ENCODE measurements at regions not wholly inside any gene's neighbourhood (a gene's known extent, or its start where the extent isn't known, plus 50 kb on each side); places are given as distances from the start of the nearest gene placed in this dataset.
"Not testable (repeated sequence)": the region's sequence is repeated elsewhere in the genome, so short reads cannot be mapped to it uniquely, and the experiment has no call there.

DNA sequence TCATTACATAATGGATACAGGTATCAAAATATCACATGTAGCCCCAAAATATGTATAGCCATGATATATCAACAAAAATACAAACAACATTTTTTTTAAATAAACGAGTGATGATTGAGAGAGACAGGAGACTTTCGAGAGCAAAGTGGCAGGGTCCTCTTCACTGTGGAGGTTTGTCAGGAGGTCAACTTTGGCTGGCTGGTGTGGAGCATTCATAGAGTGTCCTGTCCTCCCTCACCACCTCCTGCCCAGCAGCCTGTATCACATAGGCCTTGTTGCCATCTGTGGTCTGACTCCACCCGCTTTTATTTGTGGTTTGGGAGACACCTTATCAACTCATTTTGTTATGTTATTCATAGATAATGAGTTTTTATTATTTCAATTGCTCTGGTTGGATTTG lies 206.9 kb downstream of the SYK start:
- H3K27me3 ChIP-seq (ENCODE audit: insufficient read depth in 3 of 3, low read length in 2 of 3), result no peaks in the 10 kb centered on the region
- H3K4me1 ChIP-seq, result no peaks in the 10 kb centered on the region
- H3K27ac ChIP-seq, result no peak overlapping the region
- no peak overlapping the region for H3K4me3 ChIP-seq
- intact Hi-C loops (cut with DNase I), result no loop called here
- TF ChIP-seq, protein P1, sequence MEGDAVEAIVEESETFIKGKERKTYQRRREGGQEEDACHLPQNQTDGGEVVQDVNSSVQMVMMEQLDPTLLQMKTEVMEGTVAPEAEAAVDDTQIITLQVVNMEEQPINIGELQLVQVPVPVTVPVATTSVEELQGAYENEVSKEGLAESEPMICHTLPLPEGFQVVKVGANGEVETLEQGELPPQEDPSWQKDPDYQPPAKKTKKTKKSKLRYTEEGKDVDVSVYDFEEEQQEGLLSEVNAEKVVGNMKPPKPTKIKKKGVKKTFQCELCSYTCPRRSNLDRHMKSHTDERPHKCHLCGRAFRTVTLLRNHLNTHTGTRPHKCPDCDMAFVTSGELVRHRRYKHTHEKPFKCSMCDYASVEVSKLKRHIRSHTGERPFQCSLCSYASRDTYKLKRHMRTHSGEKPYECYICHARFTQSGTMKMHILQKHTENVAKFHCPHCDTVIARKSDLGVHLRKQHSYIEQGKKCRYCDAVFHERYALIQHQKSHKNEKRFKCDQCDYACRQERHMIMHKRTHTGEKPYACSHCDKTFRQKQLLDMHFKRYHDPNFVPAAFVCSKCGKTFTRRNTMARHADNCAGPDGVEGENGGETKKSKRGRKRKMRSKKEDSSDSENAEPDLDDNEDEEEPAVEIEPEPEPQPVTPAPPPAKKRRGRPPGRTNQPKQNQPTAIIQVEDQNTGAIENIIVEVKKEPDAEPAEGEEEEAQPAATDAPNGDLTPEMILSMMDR (IDR thresholded peaks at IDR 0.05), result no peak
- H3K36me3 ChIP-seq (ENCODE audit: insufficient read depth in 1 of 2, low read depth in 1 of 2), result no peaks in the 10 kb centered on the region
- ATAC-seq (no peak), DNase-seq (no peak)
- 90 to 98% (median 98%) methylated on average over 3 of the region's 3 CpGs for WGBS, 3 donors
- peaks cover 5% of the 10 kb centered on the region for H3K9me3 ChIP-seq

DNA sequence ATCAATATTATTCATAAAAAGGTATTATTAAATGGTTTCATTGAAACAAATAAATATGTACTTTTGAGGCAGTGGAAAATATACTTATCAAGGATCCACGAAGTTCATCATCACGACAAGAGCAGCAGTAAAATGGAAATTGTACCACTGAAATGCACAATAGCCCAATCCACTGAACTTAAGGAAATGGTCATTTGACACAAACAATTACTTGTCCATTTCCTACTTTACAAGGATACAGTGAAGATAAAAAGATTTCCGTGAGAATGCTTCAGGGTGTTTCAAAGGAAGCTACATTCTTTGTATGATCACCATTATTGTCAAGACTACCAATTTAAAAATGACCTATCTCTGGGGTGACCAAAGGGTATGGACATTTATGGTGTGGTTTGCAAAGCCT lies 210.3 kb downstream of the SYK start:
- H3K4me1 ChIP-seq, result no peaks in the 10 kb centered on the region
- intact Hi-C loops (cut with DNase I), result no loop called here
- peaks cover 5% of the 10 kb centered on the region for H3K9me3 ChIP-seq
- TF ChIP-seq, protein P1 (IDR thresholded peaks at IDR 0.05), result no peak
- no peak for DNase-seq
- no peak overlapping the region for H3K27ac ChIP-seq
- H3K27me3 ChIP-seq (ENCODE audit: insufficient read depth in 3 of 3, low read length in 2 of 3), result no peaks in the 10 kb centered on the region
- no peaks in the 10 kb centered on the region for H3K36me3 ChIP-seq (ENCODE audit: insufficient read depth in 1 of 2, low read depth in 1 of 2)
- no peak for ATAC-seq
- H3K4me3 ChIP-seq, result no peak overlapping the region
- 48 to 72% (median 49%) methylated on average over 3 of the region's 3 CpGs for WGBS, 3 donors

DNA sequence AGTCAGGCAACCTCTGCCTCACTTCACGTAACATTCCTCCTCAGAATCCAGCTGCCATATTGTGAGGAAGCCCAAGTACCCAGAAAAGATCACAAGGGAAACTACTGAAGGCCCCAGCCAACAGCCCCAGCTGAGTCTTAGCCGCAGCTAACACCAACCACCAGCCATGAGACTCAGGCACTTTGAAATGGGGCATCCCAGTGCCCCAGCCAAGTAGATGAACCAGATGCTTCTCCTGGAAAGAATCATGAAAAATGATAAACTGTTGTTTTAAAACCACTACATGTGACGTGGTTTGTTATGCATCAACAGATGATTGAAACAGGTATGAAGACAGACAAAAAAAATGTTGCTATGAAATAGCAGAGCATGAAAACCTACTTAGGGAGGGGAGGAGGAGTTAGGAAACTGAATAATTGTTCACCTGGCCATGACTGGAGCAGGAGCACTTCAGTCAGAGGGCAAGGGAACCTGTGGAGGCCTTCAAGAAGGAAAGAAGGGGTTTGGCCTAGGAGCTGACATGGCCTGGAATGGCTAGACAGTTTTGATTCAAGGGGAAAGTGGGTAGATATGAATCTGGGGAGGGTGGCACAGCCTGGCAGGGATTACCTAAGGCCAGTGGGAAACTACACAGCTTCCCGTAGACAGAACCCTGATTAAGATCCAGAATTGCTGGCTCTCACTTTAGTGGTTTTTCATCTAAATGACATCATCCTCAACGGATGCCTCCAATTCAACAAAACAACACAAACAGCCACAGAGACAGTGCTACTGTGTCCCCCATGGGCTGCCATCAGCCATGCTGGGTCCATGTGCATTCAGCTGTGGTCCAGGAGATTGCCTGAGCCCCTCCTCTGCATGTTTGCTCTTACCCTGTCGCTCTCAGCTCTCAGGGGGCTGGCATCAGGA lies 211.6 kb downstream of the SYK start:
- Histone ChIP-seq H3K27ac (no peak overlapping the region), H3K36me3 (ENCODE audit: insufficient read depth in 1 of 2, low read depth in 1 of 2) (no peaks in the 10 kb centered on the region), H3K9me3 (peaks cover 5% of the 10 kb centered on the region), H3K4me1 (no peaks in the 10 kb centered on the region), H3K4me3 (no peak overlapping the region), H3K27me3 (ENCODE audit: insufficient read depth in 3 of 3, low read length in 2 of 3) (no peaks in the 10 kb centered on the region)
- WGBS, 3 donors, result 85 to 89% (median 88%) methylated on average over 6 of the region's 6 CpGs
- intact Hi-C loops (cut with DNase I), result no loop called here
- ATAC-seq (no peak), DNase-seq (no peak)
- TF ChIP-seq, protein P1 (IDR thresholded peaks at IDR 0.05), result no peak

DNA sequence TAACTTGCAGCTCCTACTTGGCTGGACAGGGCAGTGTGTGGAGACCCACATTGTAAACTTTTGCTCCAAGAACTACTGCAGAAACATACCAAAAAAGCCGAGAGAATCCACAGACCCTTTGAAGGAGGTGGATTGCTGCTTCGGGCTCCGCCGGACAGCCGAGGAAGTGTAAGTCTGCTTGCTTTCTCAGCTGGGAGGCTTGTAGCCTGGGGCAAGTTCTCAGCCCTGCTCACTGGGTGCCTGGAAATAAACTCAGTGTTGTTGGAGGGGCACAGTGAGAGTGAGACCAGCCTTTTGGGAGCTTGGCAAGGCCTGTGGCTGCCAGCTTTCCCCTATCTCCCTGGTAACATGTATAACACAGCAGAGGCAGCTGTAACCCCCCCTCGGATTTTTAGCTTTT lies 215.6 kb downstream of the SYK start:
- peaks cover 5% of the 10 kb centered on the region for H3K9me3 ChIP-seq
- TF ChIP-seq, protein P1 (IDR thresholded peaks at IDR 0.05), result no peak
- no peaks in the 10 kb centered on the region for H3K36me3 ChIP-seq (ENCODE audit: insufficient read depth in 1 of 2, low read depth in 1 of 2)
- no peaks in the 10 kb centered on the region for H3K27me3 ChIP-seq (ENCODE audit: insufficient read depth in 3 of 3, low read length in 2 of 3)
- no peaks in the 10 kb centered on the region for H3K4me1 ChIP-seq
- DNase-seq (no peak), ATAC-seq (no peak)
- H3K4me3 ChIP-seq, result no peak overlapping the region
- intact Hi-C loops (cut with DNase I), result no loop called here
- 90 to 93% (median 92%) methylated on average over 6 of the region's 6 CpGs for WGBS, 3 donors
- H3K27ac ChIP-seq, result no peak overlapping the region

DNA sequence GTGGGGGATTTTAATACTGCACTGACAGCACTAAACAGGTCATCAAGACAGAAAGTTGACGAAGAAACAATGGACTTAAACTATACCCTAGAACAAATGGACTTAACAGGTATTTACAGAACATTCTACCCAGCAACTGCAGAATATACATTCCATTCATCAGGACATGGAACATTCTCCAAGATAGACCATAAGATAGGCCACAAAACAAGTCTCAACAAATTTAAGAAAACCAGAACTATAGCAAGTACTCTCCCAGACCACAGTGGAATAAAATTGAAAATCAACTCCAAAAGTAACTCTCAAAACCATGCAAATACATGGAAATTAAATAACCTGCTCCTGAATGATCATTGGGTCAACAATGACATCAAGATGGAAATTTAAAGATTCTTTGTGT lies 218.3 kb downstream of the SYK start:
- H3K27me3 ChIP-seq (ENCODE audit: insufficient read depth in 3 of 3, low read length in 2 of 3); DNase-seq; H3K9me3 ChIP-seq; H3K4me1 ChIP-seq; H3K27ac ChIP-seq; intact Hi-C loops (cut with DNase I); H3K36me3 ChIP-seq (ENCODE audit: insufficient read depth in 1 of 2, low read depth in 1 of 2); H3K4me3 ChIP-seq; ATAC-seq: not testable (repeated sequence)
- 87 to 100% (median 94%) methylated on average over 1 of the region's 1 CpG for WGBS, 3 donors

DNA sequence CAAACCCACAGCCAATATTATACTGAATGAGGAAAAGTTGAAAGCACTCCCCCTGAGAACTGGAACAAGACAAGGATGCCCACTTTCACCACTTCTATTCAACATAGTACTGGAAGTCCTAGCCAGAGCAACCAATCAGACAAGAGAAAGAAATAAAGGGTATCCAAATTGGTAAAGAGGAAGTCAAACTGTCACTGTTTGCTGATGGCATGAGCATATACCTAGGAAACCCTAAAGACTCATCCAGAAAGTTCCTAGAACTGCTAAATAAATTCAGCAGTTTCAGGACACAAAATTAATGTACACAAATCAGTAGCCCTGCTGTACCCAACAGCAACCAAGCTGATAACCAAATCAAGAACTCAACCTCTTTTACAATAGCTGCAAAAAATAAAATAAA lies 220.0 kb downstream of the SYK start:
- H3K27ac ChIP-seq; intact Hi-C loops (cut with DNase I); H3K9me3 ChIP-seq; H3K36me3 ChIP-seq (ENCODE audit: insufficient read depth in 1 of 2, low read depth in 1 of 2); H3K4me1 ChIP-seq; H3K27me3 ChIP-seq (ENCODE audit: insufficient read depth in 3 of 3, low read length in 2 of 3); ATAC-seq; DNase-seq; H3K4me3 ChIP-seq: not testable (repeated sequence)
